ENCODE measurements at regions not wholly inside any gene's neighbourhood (a gene's known extent, or its start where the extent isn't known, plus 50 kb on each side); places are given as distances from the start of the nearest gene placed in this dataset.
"Not testable (repeated sequence)": the region's sequence is repeated elsewhere in the genome, so short reads cannot be mapped to it uniquely, and the experiment has no call there.

- no peak for DNase-seq
Measured at GRCh38 chr3:144477593-144477992, 506.0 kb downstream of the DIPK2A start.

DNA sequence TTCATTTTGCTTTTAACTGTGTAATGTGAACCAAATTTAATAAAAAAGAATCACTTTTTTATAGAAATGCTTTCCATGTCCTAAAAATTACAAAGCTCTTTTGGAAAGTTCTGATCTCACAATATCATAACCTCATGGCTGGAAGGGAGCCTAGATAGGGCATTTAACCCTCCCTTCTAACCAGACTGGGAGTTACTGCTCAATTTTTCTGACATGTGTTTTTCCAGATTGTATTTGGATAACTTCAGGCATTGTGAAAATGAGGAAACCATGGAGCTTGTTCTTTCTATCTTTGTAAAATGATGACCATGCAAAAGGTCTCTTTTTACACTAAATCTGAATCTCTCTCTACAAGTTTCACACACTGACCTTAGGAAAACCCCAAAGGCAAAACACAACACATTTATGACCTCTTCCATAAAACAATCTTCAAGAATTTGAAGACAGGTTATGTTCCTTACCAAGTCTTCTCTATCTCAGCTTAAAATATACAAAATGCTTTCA lies 508.8 kb downstream of the DIPK2A start:
- DNase-seq = no peak

DNA sequence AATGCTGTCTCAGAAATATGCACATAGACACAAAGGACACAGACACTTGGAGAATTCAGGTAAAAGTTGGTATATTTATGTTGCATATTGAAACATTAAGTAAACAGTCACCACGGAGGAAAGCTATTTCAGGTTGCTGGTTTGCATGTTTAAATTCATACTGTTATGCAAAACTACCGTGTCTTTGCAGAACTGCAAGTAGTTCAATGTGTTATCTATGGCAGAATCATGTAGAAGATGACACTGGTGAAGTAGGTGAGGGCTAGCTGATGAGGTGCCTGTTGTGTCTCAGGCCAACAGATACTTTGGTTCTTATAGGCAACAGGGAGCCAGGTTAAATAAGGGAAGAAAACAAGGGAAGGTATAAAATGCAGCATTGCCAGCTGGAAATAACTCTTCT lies 511.3 kb downstream of the DIPK2A start:
- no peak for DNase-seq

DNA sequence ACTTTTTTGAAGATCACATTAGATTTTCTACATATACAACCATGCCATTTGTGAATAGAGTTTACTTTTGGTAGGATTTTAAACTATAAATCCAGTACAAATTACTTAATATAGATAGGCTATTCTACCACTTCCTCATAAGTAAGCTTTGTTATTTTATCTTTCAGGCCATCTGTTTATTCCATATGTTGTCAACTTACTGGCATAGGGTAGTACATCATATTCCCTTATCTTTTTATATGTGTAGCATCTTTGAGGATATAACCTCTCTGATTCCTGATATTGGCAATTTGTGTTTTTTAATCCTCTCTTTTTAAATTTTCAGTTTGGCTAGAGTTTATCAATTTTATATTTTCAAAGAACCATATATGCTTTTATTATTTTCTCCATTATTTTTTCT lies 515.4 kb downstream of the DIPK2A start:
- DNase-seq = no peak

- DNase-seq = no peak
Measured at GRCh38 chr3:144488927-144489326, 517.3 kb downstream of the DIPK2A start.

DNA sequence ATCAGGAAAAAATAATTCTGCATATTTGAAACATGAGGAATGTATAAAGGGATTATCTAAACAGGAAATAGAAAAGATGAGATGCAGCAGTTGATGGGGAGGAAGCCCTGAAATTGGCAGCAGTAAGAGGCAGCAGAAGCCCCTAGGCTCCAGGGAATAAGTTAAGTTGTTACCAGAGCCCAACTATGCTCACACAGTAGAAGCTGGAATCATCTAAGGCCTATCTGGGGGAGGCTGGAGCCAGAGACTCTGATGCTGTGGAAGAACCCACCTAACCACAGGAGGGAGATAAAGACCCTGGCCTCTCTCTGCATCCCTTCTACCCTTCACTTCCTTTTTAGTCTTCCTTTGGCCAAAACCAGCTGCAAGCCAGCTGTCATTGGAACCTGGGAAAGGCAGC lies 519.7 kb downstream of the DIPK2A start:
- DNase-seq = no peak

- not testable (repeated sequence) for DNase-seq
Measured at GRCh38 chr3:144494651-144495050, 523.0 kb downstream of the DIPK2A start.

GRCh38 chr3:144496141-144496835 lies 524.7 kb downstream of the DIPK2A start:
- peak in 1 of 2 donors; percentile 15 for DNase-seq

- DNase-seq = no peak
Measured at GRCh38 chr3:144497452-144497851, 525.8 kb downstream of the DIPK2A start.

- DNase-seq = no peak
Measured at GRCh38 chr3:144499001-144499930, 527.6 kb downstream of the DIPK2A start.

DNA sequence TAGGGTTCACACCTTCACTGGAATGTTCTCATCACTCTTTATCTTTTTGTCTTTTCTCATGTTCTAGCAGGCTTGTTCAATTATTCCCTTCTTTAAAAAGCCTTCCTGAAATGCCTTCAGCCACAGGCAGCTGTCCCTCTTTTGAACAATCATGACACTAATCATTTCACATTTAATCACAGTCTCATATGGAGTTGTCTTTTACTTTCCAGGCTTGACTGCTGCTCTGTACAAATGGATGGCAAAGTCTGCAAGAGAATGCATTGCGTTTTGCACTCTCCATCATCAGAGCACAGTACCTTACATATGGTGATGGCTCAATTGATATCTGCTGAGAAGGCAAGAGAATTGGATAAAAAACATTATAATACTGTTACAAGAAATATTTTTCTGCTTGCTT lies 529.8 kb downstream of the DIPK2A start:
- no peak for DNase-seq

DNA sequence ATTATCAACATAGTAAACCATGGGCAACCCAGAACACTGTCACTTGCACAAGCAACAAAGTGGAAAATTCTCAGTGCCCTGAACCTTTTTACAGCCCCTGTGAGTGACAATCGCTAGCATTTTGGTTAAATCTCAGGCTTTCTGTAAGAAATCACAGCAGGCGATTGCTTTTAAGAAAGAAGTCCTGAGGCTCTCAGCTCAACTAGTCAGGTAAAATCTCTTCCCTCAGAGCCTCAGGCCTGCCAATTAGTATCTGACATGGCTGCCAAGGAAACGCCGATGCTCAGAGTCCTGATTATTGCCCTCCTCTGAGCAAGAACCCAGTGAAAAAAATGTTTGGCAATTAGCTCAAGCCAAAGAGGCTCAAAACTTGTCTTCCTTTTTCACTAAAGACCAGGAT lies 530.8 kb downstream of the DIPK2A start:
- no peak for DNase-seq

- not testable (repeated sequence) for DNase-seq
Measured at GRCh38 chr3:144506375-144506774, 534.8 kb downstream of the DIPK2A start.

DNA sequence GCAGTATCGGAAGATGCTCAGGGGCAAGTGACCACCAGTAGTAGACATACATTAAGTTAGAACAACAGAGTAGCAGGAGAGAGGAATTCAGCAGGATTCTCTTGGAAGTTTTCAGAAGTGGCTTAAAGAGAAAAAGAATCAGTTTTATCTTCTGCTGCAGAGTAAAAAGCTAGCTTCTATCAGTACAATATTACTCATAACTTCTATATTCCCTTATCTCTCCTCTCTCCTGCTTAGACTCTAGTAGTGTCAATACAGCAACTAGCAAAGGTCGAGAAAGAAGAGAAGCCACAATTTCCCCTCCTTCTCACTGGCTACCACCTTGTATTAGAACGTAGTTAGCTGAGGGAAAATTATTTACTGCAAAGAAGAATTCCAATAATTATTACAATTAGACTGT lies 539.7 kb downstream of the DIPK2A start:
- DNase-seq = no peak

- DNase-seq = no peak
Measured at GRCh38 chr3:144516026-144516425, 544.4 kb downstream of the DIPK2A start.

DNA sequence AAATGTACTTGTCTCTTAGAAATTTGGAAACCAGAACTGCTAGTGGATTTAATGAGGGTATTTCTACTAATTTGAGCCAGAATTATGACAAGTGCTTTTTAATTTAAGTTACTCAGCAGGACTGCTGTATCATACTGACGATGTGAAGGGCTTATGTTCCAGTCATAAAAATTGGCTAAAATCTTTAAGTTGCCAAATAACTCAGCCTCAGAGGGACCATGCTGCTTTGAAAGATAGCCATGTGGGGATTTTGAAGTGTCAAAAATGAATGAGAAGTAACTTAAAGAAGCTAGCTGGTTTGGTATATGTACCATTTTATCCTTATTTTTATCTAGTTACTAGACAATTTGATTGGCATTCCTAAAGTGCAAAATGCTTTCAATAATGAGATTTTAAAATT lies 545.0 kb downstream of the DIPK2A start:
- no peak for DNase-seq

DNA sequence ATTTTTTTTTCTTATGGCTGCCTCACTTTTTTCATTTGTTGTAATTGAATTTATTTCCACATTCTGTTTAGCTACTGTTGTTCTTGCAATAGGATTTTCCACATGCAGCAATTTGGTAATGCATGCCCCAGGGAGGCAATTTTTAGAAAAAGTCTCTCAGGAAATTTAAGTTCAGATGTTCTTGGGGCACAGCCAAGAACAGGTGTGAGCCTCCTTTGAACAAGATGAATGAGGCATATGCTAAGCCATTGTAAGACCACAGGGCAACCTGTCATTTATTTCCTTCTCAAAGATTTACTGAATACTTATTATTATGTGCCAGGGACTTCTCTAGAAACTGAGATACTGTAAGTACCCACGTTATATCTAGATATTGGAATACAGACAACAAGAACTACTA lies 549.5 kb downstream of the DIPK2A start:
- no peak for DNase-seq

DNA sequence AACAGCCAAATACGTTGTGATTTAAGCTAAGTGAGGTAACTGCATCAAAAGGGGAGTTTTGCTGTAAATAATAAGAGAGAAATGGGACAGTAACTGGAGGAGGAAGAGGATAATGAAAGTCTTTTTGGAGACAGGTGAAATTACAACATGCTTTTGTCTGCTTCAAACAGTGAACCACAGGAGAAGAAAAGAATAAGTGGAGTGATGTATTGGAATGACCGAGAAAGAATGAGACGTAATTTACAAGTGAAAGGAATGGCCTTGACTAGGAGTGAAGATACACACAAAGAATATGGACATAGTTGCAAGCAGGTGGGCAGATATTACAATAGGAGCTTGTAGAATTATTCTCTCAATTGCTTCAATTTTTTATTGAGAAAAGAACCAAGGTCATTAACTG lies 550.8 kb downstream of the DIPK2A start:
- DNase-seq = no peak

DNA sequence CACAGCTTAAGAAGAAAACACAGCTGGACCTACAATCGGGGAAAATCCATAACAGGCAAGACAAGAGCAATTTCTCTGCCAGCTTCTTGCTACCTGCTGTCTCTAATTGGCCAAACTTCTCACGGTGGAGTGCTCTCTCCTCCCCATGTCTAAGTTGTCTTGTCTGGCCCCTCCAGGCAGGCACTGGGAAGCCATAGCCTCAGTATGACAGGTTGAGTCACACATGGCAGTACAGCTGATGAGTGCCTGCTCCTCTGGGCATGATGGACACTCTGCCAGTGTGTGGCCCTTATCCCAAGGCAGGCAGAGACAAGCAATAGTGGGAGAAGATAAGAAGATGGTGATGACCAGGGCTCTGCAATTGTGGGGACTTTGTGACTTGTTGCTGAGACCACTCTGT lies 551.8 kb downstream of the DIPK2A start:
- DNase-seq = no peak

DNA sequence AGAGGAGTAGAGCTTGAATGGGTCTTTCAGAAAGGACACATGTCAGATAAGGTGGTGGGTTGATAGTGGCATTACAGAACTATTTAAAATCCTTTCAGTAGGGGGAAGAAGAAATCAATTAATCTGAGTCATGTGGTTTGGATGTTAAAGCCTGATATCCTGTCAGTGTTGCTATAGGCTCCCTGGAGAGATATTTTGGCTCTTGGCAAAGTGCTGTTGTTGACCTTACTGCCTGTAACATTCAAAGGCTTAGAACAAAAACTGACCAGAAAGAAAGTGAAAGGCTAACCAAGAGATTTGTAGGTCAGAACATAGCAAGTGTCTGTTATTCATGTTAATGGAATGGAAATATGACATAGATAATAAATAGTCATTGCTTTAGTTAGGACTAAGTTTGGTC lies 552.9 kb downstream of the DIPK2A start:
- DNase-seq = no peak

- no peak for DNase-seq
Measured at GRCh38 chr3:144529566-144529965, 557.9 kb downstream of the DIPK2A start.

- DNase-seq = no peak
Measured at GRCh38 chr3:144544871-144545270, 573.2 kb downstream of the DIPK2A start.

GRCh38 chr3:144546539-144546938 lies 574.9 kb downstream of the DIPK2A start:
- DNase-seq = no peak

DNA sequence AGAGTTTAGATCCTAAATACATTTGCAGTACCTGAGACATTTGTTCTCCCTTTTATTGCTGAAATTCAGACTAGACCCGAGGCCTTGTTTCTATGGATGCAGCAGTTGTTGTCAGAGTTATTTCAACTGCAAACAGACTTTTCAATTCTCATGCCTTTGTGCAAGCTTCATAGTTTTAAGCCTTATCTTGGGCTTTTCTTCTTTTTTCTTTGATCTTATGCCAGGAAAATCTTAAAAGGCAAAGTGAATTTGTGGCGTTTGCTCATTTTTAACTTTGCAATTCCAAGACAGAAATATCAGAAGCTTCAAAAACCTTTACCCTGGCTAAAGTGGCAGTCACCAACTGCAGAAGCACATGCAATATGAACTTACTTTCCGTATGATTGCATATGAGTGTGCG lies 576.7 kb downstream of the DIPK2A start:
- DNase-seq = no peak

Measured in hippocampal formation (tissue), 2 donors.